AML-193 (cell line): ENCODE measurements at regions not wholly inside any gene's neighbourhood (a gene's known extent, or its start where the extent isn't known, plus 50 kb on each side); places are given as distances from the start of the nearest gene placed in this dataset.

Source experiments
- DNase-seq, 2 experiments: peaks; one replicate each; lab custom pipeline; 2025; lab: John Stamatoyannopoulos, UW

DNA sequence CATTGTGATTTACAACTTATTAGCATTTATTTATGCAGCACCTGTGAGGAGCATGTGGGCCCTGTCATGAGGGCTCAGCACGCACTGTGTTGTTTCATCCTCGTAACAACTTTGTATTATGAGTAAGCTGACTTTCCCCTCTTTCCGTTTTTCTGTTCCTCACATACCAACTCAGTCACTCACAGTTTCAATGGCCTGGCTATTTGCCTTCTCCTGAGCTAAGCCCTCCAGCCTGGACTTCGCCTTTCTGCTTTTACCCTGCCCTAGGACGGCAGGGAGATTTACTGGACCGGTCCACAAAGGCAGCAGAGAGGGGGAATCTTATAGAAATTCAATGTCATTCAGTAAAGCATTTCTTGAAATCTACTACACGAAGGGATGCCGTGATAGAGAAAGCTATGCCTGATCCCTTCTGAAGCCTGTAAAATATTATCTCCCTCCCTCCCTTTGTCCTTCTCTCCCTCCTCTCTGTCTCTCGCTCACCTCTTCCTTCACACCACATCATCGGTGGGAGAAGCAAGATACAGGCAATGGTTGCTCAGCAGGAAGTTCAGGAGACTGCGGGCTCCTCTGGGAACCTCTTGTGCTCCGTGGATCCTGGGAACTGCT lies 219.2 kb upstream of the TBX3 start:
- no peak for DNase-seq

- no peak for DNase-seq
Observed at GRCh38 chr12:114902665-114903064, 218.7 kb upstream of the TBX3 start.

- no peak for DNase-seq
Observed at GRCh38 chr12:114901316-114901715, 217.3 kb upstream of the TBX3 start.

DNA sequence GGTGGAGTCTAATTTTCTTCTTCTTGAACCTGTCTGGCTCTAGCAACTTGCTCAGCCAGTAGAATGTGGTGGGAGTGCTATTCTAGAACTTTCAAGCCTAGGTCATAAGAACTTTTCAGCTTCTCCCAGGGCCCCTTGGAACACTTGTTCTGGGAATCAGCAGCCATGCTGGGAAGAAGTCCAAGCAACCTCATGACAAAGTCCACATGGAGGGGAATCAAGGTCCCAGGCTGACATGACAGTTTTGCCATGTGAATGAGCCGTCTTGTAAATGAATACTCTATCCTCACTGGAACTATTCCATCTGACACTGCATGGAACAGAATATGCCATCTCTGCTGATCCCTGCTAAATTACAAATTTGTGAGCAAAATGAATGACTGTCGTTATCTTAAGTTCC lies 214.2 kb upstream of the TBX3 start:
- DNase-seq: no peak

DNA sequence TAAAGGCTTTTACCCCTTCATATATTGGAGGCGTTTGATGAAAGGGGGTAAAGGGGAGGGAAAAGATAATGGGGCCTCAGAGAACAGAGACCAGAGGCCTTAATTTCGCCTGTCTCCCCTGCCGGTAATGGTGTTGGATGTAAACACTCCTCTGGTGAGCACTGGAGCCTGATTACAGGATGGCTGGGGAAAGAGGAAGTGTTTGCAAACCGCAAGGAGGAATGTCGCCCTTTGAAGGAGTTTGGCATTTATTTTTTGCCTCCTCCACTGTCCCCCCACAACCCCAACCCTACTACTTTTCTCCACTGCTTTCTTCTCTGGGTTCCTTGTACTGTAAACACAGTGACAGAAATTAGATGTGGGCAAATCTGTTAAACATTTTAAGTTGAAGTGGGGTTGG lies 211.9 kb upstream of the TBX3 start:
- DNase-seq: no peak

- DNase-seq: no peak
Observed at GRCh38 chr12:114895081-114895480, 211.1 kb upstream of the TBX3 start.

DNA sequence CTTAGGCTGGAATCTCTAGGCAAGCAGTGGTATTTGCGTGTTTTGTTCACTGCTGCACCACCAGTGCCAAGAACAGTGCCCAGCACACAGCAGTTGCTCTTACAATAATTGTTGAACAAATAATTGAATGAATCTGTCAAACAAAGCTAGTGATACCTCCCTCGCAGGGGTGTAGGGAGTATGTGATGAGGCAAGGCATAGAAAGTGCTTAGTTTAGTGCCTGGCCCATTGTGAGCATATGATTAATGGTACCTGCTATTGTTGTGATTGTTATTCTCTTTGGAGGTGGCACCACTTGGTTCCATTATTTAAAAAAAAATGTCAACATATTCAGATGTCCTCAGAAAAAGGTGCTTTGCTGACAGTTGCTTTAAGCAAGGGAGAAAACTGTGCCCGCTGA lies 210.1 kb upstream of the TBX3 start:
- no peak for DNase-seq

DNA sequence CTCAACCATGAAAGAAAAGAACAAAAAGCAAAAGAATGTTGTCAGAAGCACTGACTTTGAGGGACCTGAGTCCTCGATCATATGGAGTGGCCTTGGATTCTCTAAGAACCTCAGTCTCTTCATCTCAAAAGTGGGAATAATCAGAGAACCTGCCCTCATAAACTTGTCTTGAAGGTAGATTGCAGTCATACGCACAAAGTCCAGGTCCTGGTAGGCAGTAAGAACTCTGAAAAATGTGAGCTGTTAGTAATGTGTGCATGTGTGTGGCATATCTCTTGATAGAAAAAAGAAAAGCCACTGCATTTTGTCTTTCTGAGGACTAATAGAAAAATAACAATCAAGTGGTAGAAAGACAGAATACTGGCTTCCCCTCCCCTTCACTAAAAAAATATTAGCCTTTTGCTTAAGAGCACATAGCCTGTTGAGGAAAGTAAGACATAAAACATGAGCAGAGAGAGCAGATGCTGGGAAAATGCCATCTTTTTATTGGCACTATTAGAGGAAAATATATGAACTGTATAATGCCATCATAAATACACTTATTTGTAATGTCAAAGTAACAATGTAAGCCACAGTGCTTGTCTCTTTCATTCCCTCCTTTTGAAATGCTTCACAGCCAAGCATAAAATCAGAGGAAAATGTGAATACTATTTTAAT lies 205.1 kb upstream of the TBX3 start:
- no peak for DNase-seq

GRCh38 chr12:114888448-114888847 lies 204.5 kb upstream of the TBX3 start:
- DNase-seq: no peak

GRCh38 chr12:114885501-114885900 lies 201.5 kb upstream of the TBX3 start:
- DNase-seq: no peak

DNA sequence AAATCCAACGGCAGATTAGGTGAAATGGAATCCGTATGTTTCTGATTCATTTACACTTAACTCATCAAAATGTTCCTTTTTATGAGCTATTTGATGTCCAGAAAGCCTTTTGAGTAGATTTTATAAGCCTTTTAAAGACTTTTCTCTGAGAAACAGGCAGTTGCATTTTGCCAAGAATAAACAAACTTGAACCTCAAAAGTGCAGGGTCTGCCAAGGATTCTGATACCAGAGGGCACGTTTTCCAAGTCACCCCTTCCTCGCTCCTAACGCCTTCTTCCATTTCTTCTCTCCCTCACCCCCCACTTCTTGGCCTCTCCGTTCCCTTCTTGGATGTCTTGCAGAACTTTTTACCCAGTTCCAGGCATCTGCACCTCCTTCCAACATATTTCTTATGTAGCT lies 200.6 kb upstream of the TBX3 start:
- no peak for DNase-seq

GRCh38 chr12:114882083-114882482 lies 198.1 kb upstream of the TBX3 start:
- DNase-seq: no peak

DNA sequence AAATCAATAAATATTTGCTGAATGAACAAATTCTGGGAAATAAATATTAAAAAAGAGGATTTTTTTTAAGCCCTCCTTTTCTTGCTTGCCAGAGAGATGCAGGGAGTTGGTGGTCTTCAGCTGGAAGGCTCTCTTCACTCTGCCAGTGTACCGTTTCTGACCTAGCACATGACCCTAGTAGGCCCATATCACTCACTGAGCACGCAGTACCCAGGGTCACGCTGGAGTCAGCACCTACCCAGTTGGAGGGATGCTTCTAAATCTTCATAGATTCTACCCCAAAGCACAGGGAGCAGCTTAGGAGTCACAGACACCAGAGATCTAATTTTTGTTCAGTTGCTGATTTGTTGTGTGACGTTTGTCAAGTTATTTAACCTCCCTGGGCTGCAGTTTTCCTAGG lies 195.4 kb upstream of the TBX3 start:
- DNase-seq: no peak

- DNase-seq: no peak
Observed at GRCh38 chr12:114878781-114879180, 194.8 kb upstream of the TBX3 start.

GRCh38 chr12:114876968-114877680 lies 193.1 kb upstream of the TBX3 start:
- DNase-seq: no peak

DNA sequence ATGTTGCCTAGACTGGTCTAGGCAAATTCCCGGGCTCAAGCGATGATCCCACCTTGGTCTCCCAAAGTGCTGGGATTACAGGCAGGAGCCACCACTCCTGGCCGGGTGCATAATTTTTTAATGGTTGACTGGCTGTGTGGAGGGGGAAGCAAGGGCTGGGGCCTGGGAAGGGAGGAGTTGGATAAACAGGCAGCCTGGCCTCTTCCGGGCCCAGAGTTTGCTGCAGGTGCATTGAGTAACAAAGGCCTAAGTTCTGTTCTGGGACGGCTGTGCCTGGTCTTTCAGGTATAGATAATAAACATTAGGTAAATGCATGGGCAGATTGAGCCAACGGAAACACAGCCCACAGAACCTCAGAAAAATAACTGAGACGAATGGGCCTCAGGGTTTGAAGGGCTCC lies 191.3 kb upstream of the TBX3 start:
- DNase-seq: no peak

DNA sequence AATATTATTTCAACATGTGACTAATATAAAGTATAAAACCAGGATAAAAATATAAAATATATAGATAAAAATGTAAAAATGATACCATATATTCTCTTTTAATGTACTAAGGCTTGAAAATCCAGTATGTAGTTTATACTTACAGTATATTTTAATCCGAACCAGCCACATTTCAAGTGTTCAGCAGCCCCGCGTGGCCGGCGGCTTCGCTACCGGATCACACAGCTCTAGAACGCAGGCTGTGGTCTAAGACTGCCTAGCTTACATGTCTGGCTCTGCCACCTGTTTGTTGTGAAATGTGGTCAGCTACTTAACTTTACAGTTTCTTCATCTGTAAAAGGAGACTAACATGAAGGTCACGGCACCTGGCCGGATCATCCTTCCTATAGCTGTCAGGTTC lies 189.7 kb upstream of the TBX3 start:
- DNase-seq: no peak

DNA sequence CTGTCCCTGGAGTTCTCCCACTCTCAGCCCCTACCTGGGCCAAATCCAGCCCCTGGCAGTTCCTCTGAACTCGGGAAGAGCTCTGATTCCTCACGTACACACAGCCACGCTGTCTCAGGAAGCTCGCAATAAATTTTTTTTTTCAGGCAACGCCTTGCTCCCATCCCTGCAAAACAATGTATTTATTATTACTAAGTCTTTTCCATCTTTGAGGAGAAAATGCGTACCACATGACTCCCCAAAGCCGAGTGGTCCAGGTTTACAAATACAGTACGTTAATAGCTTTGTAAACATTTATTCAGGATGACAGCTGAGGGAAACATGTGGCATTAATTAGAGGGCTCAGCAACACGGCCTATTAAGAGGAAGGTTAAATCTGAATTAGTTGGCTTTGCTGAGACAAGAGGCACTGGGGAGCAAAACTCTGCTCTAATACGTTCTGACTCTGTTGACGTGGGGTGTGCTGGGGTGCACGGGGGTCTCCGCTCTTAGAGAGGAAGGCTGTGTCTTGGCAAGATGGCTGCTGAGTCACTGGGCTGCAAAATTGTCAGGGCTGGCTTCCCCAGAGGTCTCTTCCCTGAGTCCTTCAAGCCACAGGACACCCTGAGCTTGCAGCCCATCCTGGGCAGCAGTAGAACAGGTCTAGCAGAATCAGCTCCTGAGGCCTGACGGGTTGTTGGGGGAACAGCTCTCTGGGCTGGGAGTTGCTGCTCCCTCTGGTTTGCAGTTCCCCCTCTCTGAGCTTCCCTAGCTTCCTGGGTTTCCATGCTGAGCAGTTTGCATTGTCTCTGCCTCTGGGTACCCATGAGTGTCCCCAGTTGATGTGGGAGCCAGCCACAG lies 185.2 kb upstream of the TBX3 start:
- DNase-seq: no peak

GRCh38 chr12:114866331-114866730 lies 182.4 kb upstream of the TBX3 start:
- no peak for DNase-seq

- no peak for DNase-seq
Observed at GRCh38 chr12:114864837-114865551, 181.0 kb upstream of the TBX3 start.

GRCh38 chr12:114863911-114864310 lies 179.9 kb upstream of the TBX3 start:
- DNase-seq: no peak

GRCh38 chr12:114860969-114861368 lies 177.0 kb upstream of the TBX3 start:
- no peak for DNase-seq
